ENCODE measurements at regions not wholly inside any gene's neighbourhood (a gene's known extent, or its start where the extent isn't known, plus 50 kb on each side); places are given as distances from the start of the nearest gene placed in this dataset.

GRCh38 chr3:3509665-3510064, 289.6 kb upstream of the LRRN1 start:
- Histone ChIP-seq H3K9me3 (ENCODE audit: control insufficient read depth, low read length) (no peaks in the 10 kb centered on the region), H3K27me3 (ENCODE audit: control insufficient read depth, insufficient read depth, low read length, poor library complexity, severe bottlenecking) (no peaks in the 10 kb centered on the region), H3K4me1 (ENCODE audit: control insufficient read depth, insufficient read depth, low read length) (peaks cover 6% of the 10 kb centered on the region), H3K27ac (ENCODE audit: low read depth, low read length) (no peak overlapping the region), H3K36me3 (ENCODE audit: control insufficient read depth, insufficient read depth, low read length) (no peaks in the 10 kb centered on the region), H3K4me3 (ENCODE audit: low read length) (no peak overlapping the region), H3K9ac (ENCODE audit: extremely low read depth, low read length, poor library complexity, severe bottlenecking) (no peak overlapping the region)
- Mint-ChIP-seq H3K27ac (no peak overlapping the region), H3K4me3 (no peak overlapping the region), H3K4me1 (peaks cover 2% of the 10 kb centered on the region), H3K36me3 (ENCODE audit: low read depth) (no peaks in the 10 kb centered on the region), H3K27me3 (ENCODE audit: insufficient read depth) (peaks cover 2% of the 10 kb centered on the region), H3K9me3 (no peaks in the 10 kb centered on the region)
- no peak for TF ChIP-seq CTCF (conservative IDR thresholded peaks at IDR 0.05)
- 57 to 62% methylated on average over 5 to 6 of the region's 6 CpGs for WGBS, 2 experiments (ENCODE audit: insufficient coverage in 1 of 2, insufficient read length in 1 of 2)
- no peak for DNase-seq

- no peaks in the 10 kb centered on the region for H3K27me3 ChIP-seq (ENCODE audit: control insufficient read depth, insufficient read depth, low read length, poor library complexity, severe bottlenecking)
- Mint-ChIP-seq H3K4me1 (no peaks in the 10 kb centered on the region), H3K27ac (no peak overlapping the region), H3K9me3 (no peaks in the 10 kb centered on the region), H3K36me3 (ENCODE audit: low read depth) (no peaks in the 10 kb centered on the region), H3K4me3 (no peak overlapping the region), H3K27me3 (ENCODE audit: insufficient read depth) (peaks cover 6% of the 10 kb centered on the region)
- peaks cover under 1% of the 10 kb centered on the region for H3K4me1 ChIP-seq (ENCODE audit: control insufficient read depth, insufficient read depth, low read length)
- no peak overlapping the region for H3K27ac ChIP-seq (ENCODE audit: low read depth, low read length)
- H3K4me3 ChIP-seq (ENCODE audit: low read length): no peak overlapping the region
- no peak overlapping the region for H3K9ac ChIP-seq (ENCODE audit: extremely low read depth, low read length, poor library complexity, severe bottlenecking)
- WGBS, 2 experiments (ENCODE audit: insufficient coverage in 1 of 2, insufficient read length in 1 of 2): 82% methylated on average over 1 of the region's 1 CpG; no CpG with 5 or more reads in 1 of the 2 experiments
- no peaks in the 10 kb centered on the region for H3K36me3 ChIP-seq (ENCODE audit: control insufficient read depth, insufficient read depth, low read length)
- no peaks in the 10 kb centered on the region for H3K9me3 ChIP-seq (ENCODE audit: control insufficient read depth, low read length)
- no peak for DNase-seq
- no peak for TF ChIP-seq CTCF (conservative IDR thresholded peaks at IDR 0.05)
Observed at GRCh38 chr3:3504686-3505085, 294.5 kb upstream of the LRRN1 start.

- Histone ChIP-seq H3K36me3 (ENCODE audit: control insufficient read depth, insufficient read depth, low read length) (no peaks in the 10 kb centered on the region), H3K27ac (ENCODE audit: low read depth, low read length) (no peak overlapping the region), H3K9me3 (ENCODE audit: control insufficient read depth, low read length) (no peaks in the 10 kb centered on the region), H3K27me3 (ENCODE audit: control insufficient read depth, insufficient read depth, low read length, poor library complexity, severe bottlenecking) (no peaks in the 10 kb centered on the region), H3K4me3 (ENCODE audit: low read length) (no peak overlapping the region), H3K4me1 (ENCODE audit: control insufficient read depth, insufficient read depth, low read length) (no peaks in the 10 kb centered on the region), H3K9ac (ENCODE audit: extremely low read depth, low read length, poor library complexity, severe bottlenecking) (no peak overlapping the region)
- 91% methylated on average over 4 of the region's 4 CpGs; no CpG with 5 or more reads in 1 of the 2 experiments for WGBS, 2 experiments (ENCODE audit: insufficient coverage in 1 of 2, insufficient read length in 1 of 2)
- DNase-seq: no peak
- H3K27me3 Mint-ChIP-seq (ENCODE audit: insufficient read depth): peaks cover 6% of the 10 kb centered on the region
- no peaks in the 10 kb centered on the region for H3K4me1 Mint-ChIP-seq
- H3K9me3 Mint-ChIP-seq: no peaks in the 10 kb centered on the region
- no peak for TF ChIP-seq CTCF (conservative IDR thresholded peaks at IDR 0.05)
- H3K27ac Mint-ChIP-seq: no peak overlapping the region
- no peaks in the 10 kb centered on the region for H3K36me3 Mint-ChIP-seq (ENCODE audit: low read depth)
- H3K4me3 Mint-ChIP-seq: no peak overlapping the region
Observed at GRCh38 chr3:3503411-3503810, 295.8 kb upstream of the LRRN1 start.
